Astrocyte (in vitro differentiated cells and primary cell): ENCODE measurements at regions not wholly inside any gene's neighbourhood (a gene's known extent, or its start where the extent isn't known, plus 50 kb on each side); places are given as distances from the start of the nearest gene placed in this dataset.
"Not testable (repeated sequence)": the region's sequence is repeated elsewhere in the genome, so short reads cannot be mapped to it uniquely, and the experiment has no call there.

Experiments used
- CTCF ChIP-seq: IDR thresholded peaks from 2 replicates; pipeline ENCODE4 v1.5.1; 2011; ENCODE audit warnings: low read depth, mild to moderate bottlenecking, inconsistent platforms, low read length, moderate library complexity; ENCODE audit not compliant: insufficient read depth
- EZH2 ChIP-seq: IDR thresholded peaks from 2 replicates; pipeline ENCODE4 v1.6.1; 2012; ENCODE audit warnings: mild to moderate bottlenecking, low read length, inconsistent platforms; ENCODE audit not compliant: insufficient read depth

- not testable (repeated sequence) for TF ChIP-seq EZH2, CTCF
Measured at GRCh38 chr1:144516172-144516571, 54.7 kb upstream of the NBPF15 start.
